ENCODE measurements at regions not wholly inside any gene's neighbourhood (a gene's known extent, or its start where the extent isn't known, plus 50 kb on each side); places are given as distances from the start of the nearest gene placed in this dataset.

DNA sequence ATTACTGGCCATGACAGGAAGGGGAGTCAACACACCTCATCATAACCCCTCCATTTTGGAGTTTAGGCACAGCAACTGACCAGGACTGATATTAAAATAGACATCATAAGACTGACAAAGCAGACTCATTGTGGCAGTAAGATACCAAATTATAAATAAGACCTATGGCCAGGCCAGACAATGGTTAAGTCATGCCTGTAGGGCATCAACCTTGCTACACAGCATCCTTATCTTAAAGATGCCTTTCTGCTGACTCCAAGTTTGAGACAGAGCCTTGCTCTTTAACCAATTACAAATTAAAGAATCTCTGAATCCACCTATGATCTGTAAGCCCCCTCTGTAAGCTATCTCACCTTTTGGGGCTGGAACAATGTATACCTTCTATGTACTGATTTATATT lies 65.5 kb downstream of the VCX2 start:
- H3K27me3 ChIP-seq: no peaks in the 10 kb centered on the region
- no peak overlapping the region for H3K27ac ChIP-seq
- no peaks in the 10 kb centered on the region for H3K9me3 ChIP-seq
- no peaks in the 10 kb centered on the region for H3K36me3 ChIP-seq
- H3K9ac ChIP-seq (ENCODE audit: low read depth in 2 of 2, low read length in 2 of 2): no peak overlapping the region
- intact Hi-C loops (cut with DNase I): no loop called here
- H3K4me3 ChIP-seq: no peak overlapping the region
- H3K4me1 ChIP-seq: no peaks in the 10 kb centered on the region
- no peak for DNase-seq
- no peak for TF ChIP-seq CTCF (IDR thresholded peaks at IDR 0.05)

DNA sequence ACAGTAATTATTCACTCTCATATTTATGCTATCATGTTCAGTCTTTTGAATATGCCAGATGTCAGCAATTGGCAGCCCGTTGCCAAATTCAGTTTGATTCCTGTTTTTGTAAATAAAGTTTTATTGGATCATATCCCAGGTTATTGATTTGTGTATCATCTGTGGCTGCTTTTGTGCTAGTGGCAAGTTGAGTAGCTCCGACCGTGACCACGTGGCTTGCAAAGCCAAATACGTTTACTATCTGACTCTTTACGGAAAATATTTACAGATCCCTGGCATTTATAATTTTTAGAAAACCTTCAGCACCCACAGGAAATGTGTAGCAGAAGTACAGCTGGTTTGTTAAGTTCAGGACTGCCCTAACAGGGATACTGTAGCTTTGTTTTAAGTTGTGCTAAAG lies 67.4 kb downstream of the VCX2 start:
- no peak for TF ChIP-seq CTCF (IDR thresholded peaks at IDR 0.05)
- H3K36me3 ChIP-seq: no peaks in the 10 kb centered on the region
- no peaks in the 10 kb centered on the region for H3K9me3 ChIP-seq
- H3K4me3 ChIP-seq: no peak overlapping the region
- H3K27ac ChIP-seq: no peak overlapping the region
- DNase-seq: no peak
- no peaks in the 10 kb centered on the region for H3K4me1 ChIP-seq
- no peaks in the 10 kb centered on the region for H3K27me3 ChIP-seq
- intact Hi-C loops (cut with DNase I): no loop called here
- H3K9ac ChIP-seq (ENCODE audit: low read depth in 2 of 2, low read length in 2 of 2): no peak overlapping the region

DNA sequence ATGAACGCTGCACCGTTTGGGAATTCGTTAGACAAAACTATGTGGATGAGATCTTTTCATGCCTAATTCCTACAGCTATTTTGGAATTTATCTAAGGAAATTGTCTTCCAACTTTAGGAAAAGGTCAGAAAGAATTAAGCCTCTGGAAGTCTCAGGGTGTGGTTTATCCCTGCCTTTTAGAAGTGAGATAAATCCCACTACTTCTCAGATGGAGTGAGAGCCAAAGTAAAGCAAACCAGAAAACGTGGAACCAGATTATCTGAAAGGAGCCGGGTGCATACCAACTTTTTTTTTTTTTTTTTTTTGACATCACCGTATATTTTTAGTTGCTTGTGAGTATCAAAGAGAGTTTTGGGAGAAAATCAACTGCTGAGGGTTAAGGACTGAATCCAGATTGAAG lies 79.6 kb downstream of the VCX2 start:
- Histone ChIP-seq H3K4me1 (no peaks in the 10 kb centered on the region), H3K27me3 (no peaks in the 10 kb centered on the region), H3K27ac (no peak overlapping the region), H3K4me3 (no peak overlapping the region), H3K9me3 (no peaks in the 10 kb centered on the region), H3K9ac (ENCODE audit: low read depth in 2 of 2, low read length in 2 of 2) (no peak overlapping the region), H3K36me3 (no peaks in the 10 kb centered on the region)
- no peak for DNase-seq
- intact Hi-C loops (cut with DNase I): no loop called here
- no peak for TF ChIP-seq CTCF (IDR thresholded peaks at IDR 0.05)

DNA sequence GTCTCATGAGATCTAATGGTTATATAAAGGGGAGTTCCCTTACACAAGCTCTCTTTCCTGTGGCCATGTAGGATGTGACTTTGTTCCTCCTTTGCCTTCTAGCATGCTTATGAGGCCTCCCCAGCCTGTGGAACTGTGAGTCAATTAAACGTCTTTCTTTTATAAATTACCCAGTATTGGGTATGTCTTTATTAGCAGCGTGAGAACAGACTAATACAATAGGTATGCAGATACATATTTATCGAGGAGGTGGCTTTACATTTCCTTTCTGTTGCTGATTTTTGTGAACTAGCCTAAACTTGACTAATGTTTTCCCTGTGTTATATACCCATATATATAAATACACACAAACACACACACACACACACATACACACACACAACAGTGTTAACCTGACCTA lies 80.2 kb downstream of the VCX2 start:
- H3K4me3 ChIP-seq: no peak overlapping the region
- no peak overlapping the region for H3K9ac ChIP-seq (ENCODE audit: low read depth in 2 of 2, low read length in 2 of 2)
- no peak for DNase-seq
- no peaks in the 10 kb centered on the region for H3K4me1 ChIP-seq
- TF ChIP-seq CTCF (IDR thresholded peaks at IDR 0.05): no peak
- no peaks in the 10 kb centered on the region for H3K9me3 ChIP-seq
- H3K27me3 ChIP-seq: no peaks in the 10 kb centered on the region
- H3K36me3 ChIP-seq: no peaks in the 10 kb centered on the region
- intact Hi-C loops (cut with DNase I): no loop called here
- no peak overlapping the region for H3K27ac ChIP-seq

DNA sequence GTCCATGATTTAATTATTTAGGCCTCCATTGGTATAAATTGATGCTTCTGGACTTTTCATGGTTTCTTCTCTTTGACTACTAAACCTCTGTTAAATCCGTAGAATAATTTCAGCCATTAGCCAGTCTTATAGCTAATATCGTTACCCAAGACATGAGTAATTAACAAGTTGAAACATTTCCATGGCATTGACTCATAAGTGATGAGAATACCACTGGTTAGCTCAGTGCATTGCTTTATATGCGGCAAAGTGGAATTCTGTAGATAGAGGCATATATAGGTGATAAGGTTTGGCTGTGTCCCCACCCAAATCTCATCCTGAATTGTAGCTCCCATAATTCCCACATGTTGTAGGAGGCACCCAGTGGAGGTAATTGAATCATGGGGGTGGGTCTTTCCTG lies 80.6 kb downstream of the VCX2 start:
- intact Hi-C loops (cut with DNase I): no loop called here
- Histone ChIP-seq H3K4me1 (no peaks in the 10 kb centered on the region), H3K27me3 (no peaks in the 10 kb centered on the region), H3K27ac (no peak overlapping the region), H3K36me3 (no peaks in the 10 kb centered on the region), H3K9me3 (no peaks in the 10 kb centered on the region), H3K9ac (ENCODE audit: low read depth in 2 of 2, low read length in 2 of 2) (no peak overlapping the region), H3K4me3 (no peak overlapping the region)
- no peak for DNase-seq
- TF ChIP-seq CTCF (IDR thresholded peaks at IDR 0.05): no peak

DNA sequence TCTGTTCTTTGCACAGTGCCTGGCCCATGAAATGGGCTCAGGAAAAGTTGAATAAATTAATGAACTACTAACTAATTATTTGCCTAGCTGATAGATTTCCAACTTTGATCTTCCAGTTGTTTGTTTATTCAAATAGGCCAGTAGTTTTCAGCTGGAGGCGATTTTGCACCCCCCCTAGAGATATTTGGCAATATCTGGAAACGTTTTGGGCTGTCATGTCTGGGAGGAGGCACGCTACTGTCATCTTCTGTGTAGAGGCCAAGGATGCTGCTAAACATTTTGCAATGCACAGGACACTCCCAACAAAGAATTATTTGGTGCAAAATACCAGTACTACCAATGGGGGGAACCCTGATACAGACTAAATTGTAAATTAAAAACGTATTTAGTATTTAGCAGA lies 81.9 kb downstream of the VCX2 start:
- no peaks in the 10 kb centered on the region for H3K9me3 ChIP-seq
- intact Hi-C loops (cut with DNase I): no loop called here
- no peak for DNase-seq
- H3K27me3 ChIP-seq: no peaks in the 10 kb centered on the region
- TF ChIP-seq CTCF (IDR thresholded peaks at IDR 0.05): no peak
- H3K9ac ChIP-seq (ENCODE audit: low read depth in 2 of 2, low read length in 2 of 2): no peak overlapping the region
- no peaks in the 10 kb centered on the region for H3K36me3 ChIP-seq
- H3K4me3 ChIP-seq: no peak overlapping the region
- H3K4me1 ChIP-seq: no peaks in the 10 kb centered on the region
- H3K27ac ChIP-seq: no peak overlapping the region

All from colonic mucosa (tissue), 4 donors.